Suppressor macrophage treated with lipopolysaccharide for 1 hour (primary cell): ENCODE measurements at regions not wholly inside any gene's neighbourhood (a gene's known extent, or its start where the extent isn't known, plus 50 kb on each side); places are given as distances from the start of the nearest gene placed in this dataset.
A peak's percentile ranks its signal among the peaks of the same experiment; 100 is the strongest.
"Not testable (repeated sequence)": the region's sequence is repeated elsewhere in the genome, so short reads cannot be mapped to it uniquely, and the experiment has no call there.

Experiments
- DNase-seq, 3 donors: peaks; one replicate each; pipeline ENCODE4 v3.0.0-alpha.2; 2020 to 2022

DNA sequence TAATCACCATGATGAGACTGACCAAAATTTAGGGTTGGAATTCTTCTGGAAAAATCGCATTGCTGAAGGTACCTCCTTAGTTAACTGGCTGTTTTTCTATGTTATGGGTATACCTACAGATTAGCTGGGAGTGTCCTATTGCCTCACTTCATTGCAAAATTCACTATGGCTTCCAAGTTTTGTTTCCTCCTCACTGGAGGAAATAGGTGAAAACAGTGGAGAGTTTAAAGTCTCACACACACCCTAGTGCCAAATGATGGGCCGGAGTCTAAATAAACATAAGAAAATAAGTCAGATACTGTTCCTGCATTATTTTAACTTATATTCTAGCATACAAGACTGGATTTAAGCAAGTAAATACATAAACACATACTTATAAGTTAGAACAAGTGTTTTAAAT is 98.2 kb downstream of the AHR start:
- DNase-seq: no peak

- DNase-seq: peak in 2 of 3 donors; percentile 58 to 63
Observed at GRCh38 chr7:17401791-17402627, 103.6 kb downstream of the AHR start.

DNA sequence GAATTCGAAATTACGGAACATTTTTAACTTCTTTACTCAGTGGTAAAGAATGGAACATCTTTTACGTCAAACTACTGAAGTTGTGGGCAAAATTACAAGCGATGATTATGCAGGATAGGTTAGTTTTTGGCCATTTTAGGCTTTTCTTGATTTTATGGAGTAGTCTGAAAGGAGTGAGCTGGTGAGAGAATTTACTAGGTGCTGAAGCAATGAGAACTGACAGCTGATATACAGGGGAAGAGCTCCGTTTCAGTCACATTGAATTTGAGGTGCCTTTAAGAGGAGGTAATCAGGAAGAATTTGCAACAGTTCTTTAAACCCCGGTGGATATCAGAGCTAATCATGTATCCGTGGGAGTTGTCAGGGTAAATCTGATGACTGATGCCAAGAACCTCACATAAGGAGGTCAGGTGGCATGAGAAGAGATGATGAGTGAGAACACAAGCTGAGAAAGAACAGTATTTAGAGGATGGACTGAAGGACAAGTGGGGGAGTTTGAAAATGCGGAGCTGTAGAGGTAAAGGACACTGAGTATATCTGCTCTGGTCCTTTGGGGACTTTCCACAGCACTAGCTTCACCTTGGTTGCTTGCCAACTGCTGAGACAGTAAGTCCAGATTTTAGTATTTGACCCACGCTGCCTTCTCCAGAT is 104.3 kb downstream of the AHR start:
- DNase-seq: no peak

GRCh38 chr7:17404006-17404405 is 105.6 kb downstream of the AHR start:
- DNase-seq: no peak

DNA sequence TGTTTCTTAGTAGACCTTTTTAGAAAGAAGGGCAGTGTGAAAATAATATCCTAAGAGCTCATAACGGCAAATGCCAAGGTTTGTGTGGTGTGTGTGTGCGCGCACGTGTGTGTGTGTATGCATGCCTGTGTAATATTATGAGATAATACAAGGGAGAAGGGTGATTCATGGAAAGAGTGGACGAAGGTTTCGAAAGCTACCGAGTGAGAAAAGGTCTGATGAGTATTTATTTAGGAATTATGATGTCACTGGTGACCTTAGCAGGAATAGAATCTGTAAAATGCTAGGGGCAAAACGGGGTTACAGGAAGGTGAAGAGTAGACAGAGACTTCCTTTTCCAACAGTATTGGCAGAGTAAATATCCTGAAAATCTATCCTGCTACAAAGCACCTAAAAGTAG is 107.3 kb downstream of the AHR start:
- peak; percentile 55 to 88 (median 74) for DNase-seq

- peak; percentile 44 to 51 (median 48) for DNase-seq
Observed at GRCh38 chr7:17406738-17407137, 108.3 kb downstream of the AHR start.

DNA sequence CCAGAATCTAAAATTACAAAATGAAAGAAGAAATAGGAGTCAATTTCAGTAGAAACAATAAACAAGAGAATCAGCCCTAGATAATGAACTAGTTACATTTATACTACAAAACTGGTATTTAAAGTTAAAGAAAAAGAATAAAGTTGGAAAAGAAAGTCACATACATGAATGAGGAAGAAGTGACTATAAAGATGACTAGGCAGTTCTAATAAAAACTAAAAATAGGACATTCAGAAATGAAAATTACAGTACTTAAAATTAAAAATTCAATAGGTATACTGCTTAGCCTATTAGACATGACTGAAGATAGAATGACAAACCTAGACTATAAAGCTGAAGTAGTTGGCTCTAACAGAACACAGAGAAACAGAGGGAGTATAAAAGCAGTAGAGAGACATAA is 108.8 kb downstream of the AHR start:
- DNase-seq: peak in 1 of 3 donors; percentile 22

- peak; percentile 88 to 96 (median 93) for DNase-seq
Observed at GRCh38 chr7:17408245-17408903, 109.9 kb downstream of the AHR start.

GRCh38 chr7:17408904-17409290 is 110.4 kb downstream of the AHR start:
- no peak for DNase-seq

DNA sequence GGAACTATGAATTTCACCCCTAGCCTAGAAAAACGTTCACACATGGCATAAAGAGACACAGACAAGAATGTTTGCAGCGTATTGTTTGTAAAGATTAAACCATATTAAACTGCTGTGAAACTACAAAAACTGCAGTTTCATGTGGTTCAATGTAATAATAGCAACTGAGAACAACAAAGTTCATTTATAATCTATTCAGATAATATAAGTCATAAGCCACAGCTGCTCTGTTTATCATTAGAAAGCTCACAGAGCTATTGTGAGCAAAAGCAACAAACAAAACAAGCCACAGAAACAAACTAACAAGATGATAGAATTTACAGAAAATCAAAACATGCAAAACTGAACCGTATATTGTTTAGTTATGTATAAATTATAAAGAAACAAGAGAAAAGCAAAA is 113.5 kb downstream of the AHR start:
- DNase-seq: no peak

- DNase-seq: no peak
Observed at GRCh38 chr7:17412883-17413282, 114.4 kb downstream of the AHR start.

GRCh38 chr7:17415955-17416354 is 117.5 kb downstream of the AHR start:
- no peak for DNase-seq

DNA sequence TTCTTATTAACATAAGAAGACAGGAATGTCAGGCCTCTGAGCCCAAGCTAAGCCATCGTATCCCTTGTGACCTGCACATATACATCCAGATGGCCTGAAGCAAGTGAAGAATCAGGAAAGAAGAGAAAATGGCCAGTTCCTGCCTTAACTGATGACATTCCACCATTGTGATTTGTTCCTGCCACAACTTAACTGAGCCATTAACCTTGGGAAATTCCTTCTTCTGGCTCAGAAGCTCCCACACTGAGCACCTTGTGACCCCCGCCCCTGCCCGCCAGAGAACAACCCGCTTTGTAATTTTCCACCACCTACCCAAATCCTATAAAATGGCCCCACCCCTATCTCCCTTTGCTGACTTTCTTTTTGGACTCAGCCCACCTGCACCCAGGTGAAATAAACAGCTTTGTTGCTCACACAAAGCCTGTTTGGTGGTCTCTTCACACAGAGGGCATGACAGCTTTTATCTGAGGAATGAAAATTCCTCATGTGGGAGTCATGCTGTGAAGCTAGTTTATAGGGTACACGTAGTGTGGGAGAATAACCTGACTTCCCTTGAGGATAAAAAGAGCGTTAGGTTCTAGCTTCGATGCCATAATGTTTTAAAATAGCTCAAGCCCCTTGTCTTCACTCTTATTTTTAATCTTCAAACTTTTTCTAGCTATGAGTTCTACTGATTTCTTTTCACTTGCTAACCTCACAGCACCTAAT is 122.0 kb downstream of the AHR start:
- DNase-seq: not testable (repeated sequence)

DNA sequence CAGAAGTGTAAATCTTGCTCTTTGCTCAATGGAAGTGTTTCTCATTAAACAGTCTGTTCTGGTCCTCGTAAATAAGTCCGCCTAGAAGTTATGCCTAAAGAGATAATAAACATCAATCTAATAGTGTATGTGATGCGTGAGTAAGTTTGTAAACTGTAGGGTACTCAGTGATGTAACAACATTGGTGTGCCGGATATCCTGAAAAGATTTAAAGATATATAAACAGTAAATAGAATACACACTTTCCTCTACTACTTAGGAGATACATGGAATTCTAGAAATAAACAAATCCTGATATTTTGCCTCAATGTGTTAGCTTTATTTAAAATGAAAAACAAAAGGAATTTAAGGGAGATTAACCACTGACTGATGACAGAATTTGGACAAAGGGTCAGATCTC is 123.5 kb downstream of the AHR start:
- DNase-seq: no peak

GRCh38 chr7:17422966-17423365 is 124.5 kb downstream of the AHR start:
- DNase-seq: no peak

DNA sequence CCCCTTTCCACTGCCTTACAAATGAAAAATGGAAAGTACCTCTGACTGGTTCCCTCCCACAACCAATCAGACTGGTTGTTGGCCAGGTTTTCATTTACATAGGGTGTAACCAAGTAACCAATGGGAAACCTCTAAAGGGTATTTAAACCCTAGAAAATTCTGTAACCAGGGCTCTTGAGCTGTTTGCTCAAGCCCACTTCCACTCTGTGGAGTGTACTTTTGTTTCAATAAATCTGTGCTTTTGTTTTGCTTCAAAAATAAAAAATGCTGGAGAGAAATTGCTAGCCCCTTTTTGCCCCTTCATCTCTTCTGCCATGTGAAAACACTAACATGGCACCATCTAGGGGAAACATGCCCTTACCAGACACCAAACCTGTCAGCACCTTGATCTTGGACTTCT is 129.5 kb downstream of the AHR start:
- DNase-seq: no peak

GRCh38 chr7:17429579-17429978 is 131.1 kb downstream of the AHR start:
- no peak for DNase-seq

DNA sequence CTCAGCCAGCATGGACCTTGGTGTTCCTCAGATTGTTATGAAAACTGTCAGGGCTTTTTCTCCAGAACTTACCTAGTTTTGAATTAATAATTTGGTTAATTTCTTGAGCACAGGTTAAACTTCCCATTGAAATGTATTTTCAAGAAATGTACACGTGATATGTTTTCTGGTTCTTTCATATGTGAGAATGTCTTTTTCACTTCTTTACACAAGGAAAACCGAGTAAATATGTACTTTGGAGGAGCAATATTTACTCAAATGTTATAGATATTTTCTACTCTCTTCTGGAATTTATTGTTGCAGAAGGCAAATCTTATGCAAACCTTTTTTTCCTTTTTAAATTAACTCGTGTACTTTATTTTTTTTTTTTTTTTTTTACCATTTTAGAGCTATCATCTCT is 134.3 kb downstream of the AHR start:
- DNase-seq: no peak

DNA sequence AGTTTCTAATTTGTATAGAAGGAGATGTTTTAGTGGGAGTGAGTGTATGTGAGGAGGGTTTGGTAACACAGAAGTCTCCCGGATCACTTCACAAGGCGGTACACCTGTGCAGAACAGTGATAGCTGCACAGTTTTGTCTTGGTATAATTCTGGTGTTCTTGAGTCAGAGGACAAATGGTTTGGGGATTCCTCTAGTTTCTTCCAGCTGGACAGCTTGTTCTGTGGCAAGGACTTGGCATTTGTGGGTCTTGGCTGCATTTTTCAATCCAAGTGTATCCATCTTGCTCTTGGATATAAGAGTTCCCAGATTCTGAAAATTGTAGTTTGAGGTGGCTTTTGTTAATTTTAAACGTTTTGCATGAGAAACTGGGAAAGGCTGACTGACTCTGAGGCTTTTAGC is 135.7 kb downstream of the AHR start:
- no peak for DNase-seq

GRCh38 chr7:17434841-17435692 is 136.6 kb downstream of the AHR start:
- no peak for DNase-seq

- no peak for DNase-seq
Observed at GRCh38 chr7:17436126-17436525, 137.7 kb downstream of the AHR start.

- DNase-seq: no peak
Observed at GRCh38 chr7:17437586-17437985, 139.1 kb downstream of the AHR start.
